ENCODE measurements at regions not wholly inside any gene's neighbourhood (a gene's known extent, or its start where the extent isn't known, plus 50 kb on each side); places are given as distances from the start of the nearest gene placed in this dataset.

DNA sequence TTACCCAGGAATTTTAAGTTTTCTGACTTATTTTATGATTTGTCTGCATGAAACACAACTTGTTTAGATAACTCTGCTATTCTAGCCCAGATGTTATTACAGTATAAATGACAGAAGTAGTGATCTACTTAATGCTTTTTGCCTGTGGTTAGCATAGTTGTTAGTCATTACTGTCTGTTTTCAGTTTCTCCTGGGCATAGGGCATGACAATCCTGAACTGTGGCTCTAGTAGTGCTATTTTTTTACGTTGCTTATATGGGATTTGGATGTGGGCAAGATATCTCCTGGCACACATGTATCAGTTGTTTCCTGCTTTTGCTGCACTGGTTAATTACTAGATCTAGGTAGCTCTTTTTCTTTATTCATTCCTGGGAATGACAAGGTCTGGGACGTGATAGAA, 1005.8 kb downstream of the PCDH18 start:
- TF ChIP-seq POLR2A (IDR thresholded peaks at IDR 0.05): no peak
- TF ChIP-seq, protein P1, sequence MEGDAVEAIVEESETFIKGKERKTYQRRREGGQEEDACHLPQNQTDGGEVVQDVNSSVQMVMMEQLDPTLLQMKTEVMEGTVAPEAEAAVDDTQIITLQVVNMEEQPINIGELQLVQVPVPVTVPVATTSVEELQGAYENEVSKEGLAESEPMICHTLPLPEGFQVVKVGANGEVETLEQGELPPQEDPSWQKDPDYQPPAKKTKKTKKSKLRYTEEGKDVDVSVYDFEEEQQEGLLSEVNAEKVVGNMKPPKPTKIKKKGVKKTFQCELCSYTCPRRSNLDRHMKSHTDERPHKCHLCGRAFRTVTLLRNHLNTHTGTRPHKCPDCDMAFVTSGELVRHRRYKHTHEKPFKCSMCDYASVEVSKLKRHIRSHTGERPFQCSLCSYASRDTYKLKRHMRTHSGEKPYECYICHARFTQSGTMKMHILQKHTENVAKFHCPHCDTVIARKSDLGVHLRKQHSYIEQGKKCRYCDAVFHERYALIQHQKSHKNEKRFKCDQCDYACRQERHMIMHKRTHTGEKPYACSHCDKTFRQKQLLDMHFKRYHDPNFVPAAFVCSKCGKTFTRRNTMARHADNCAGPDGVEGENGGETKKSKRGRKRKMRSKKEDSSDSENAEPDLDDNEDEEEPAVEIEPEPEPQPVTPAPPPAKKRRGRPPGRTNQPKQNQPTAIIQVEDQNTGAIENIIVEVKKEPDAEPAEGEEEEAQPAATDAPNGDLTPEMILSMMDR (IDR thresholded peaks at IDR 0.05): no peak
